HEK293 (cell line): ENCODE measurements at regions not wholly inside any gene's neighbourhood (a gene's known extent, or its start where the extent isn't known, plus 50 kb on each side); places are given as distances from the start of the nearest gene placed in this dataset.
A peak's percentile ranks its signal among the peaks of the same experiment; 100 is the strongest.

Experiments used
- CTCF ChIA-PET: fragments of 350-600 bp; formaldehyde crosslinking; extraction: SDS; loops from one replicate; lab custom pipeline; 2021; ENCODE audit warnings: antibody characterized with exemption; lab: Yijun Ruan, JAX
- POLR2A ChIA-PET: fragments of 300-600 bp; formaldehyde crosslinking; extraction: SDS; loops from one replicate; lab custom pipeline; 2020; ENCODE audit warnings: antibody characterized with exemption, inconsistent platforms; lab: Yijun Ruan, JAX
- H3K27ac ChIP-seq: fragments of 200-500 bp; sonication (Bioruptor generic); 2 replicates; pipeline ENCODE4 v1.5.1; 2014; ENCODE audit warnings: low read depth, low read length, control low read depth, inconsistent platforms; ENCODE audit errors: extremely low read depth
- H3K36me3 ChIP-seq, 2 experiments: fragments of 200-500 bp in 1 of 2; sonication (Bioruptor generic) in 1 of 2; 1 replicate in 1 of 2; 2 replicates in 1 of 2; pipeline ENCODE4 v1.5.1; 2014 to 2017; ENCODE audit warnings: inconsistent platforms in 2 of 2, low read length in 2 of 2; ENCODE audit not compliant: control insufficient read depth in 2 of 2, insufficient read depth in 1 of 2
- H3K4me1 ChIP-seq: fragments of 200-500 bp; sonication (Bioruptor generic); 2 replicates; pipeline ENCODE4 v1.5.1; 2014; ENCODE audit warnings: mild to moderate bottlenecking, low read length, inconsistent platforms; ENCODE audit not compliant: control insufficient read depth, insufficient read depth
- H3K4me3 ChIP-seq: 2 replicates; pipeline ENCODE4 v1.5.1; 2011; ENCODE audit warnings: low read depth, mild to moderate bottlenecking, control low read depth, low read length, moderate library complexity
- H3K9me3 ChIP-seq: fragments of 200-500 bp; sonication (Bioruptor generic); 2 replicates; pipeline ENCODE4 v1.5.1; 2014; ENCODE audit warnings: low read depth, low read length, inconsistent platforms; ENCODE audit not compliant: control insufficient read depth, insufficient read depth
- EGR2 ChIP-seq: fragments of 450-650 bp; formaldehyde crosslinking; IDR thresholded peaks from 2 replicates; pipeline ENCODE4 v1.5.1; 2016; ENCODE audit warnings: low read depth, missing biosample characterization, missing genetic modification characterization
- FEZF1 ChIP-seq: fragments of 450-650 bp; formaldehyde crosslinking; IDR thresholded peaks from 2 replicates; pipeline ENCODE4 v1.5.1; 2016; ENCODE audit warnings: missing biosample characterization, missing genetic modification characterization
- ZBTB6 ChIP-seq: fragments of 450-650 bp; formaldehyde crosslinking; IDR thresholded peaks from 2 replicates; pipeline ENCODE4 v1.5.1; 2017; ENCODE audit warnings: missing biosample characterization, missing genetic modification characterization
- ZFP41 ChIP-seq: fragments of 450-650 bp; formaldehyde crosslinking; IDR thresholded peaks from 2 replicates; pipeline ENCODE4 v1.5.1; 2016; ENCODE audit warnings: missing biosample characterization, missing genetic modification characterization, borderline replicate concordance
- ZNF148 ChIP-seq: fragments of 450-650 bp; formaldehyde crosslinking; IDR thresholded peaks from 2 replicates; pipeline ENCODE4 v1.5.0; 2017; ENCODE audit warnings: missing biosample characterization, missing genetic modification characterization, borderline replicate concordance
- ZNF155 ChIP-seq: fragments of 450-650 bp; formaldehyde crosslinking; IDR thresholded peaks from 2 replicates; pipeline ENCODE4 v1.5.1; 2016; ENCODE audit warnings: missing biosample characterization, missing genetic modification characterization
- ZNF16 ChIP-seq: fragments of 450-650 bp; formaldehyde crosslinking; IDR thresholded peaks from 2 replicates; pipeline ENCODE4 v1.5.1; 2016; ENCODE audit warnings: low read depth, missing biosample characterization, missing genetic modification characterization
- ZNF239 ChIP-seq: fragments of 450-650 bp; formaldehyde crosslinking; IDR thresholded peaks from 2 replicates; pipeline ENCODE4 v1.5.1; 2016; ENCODE audit warnings: missing biosample characterization, missing genetic modification characterization
- ZNF398 ChIP-seq: fragments of 450-650 bp; formaldehyde crosslinking; IDR thresholded peaks from 2 replicates; pipeline ENCODE4 v1.5.1; 2017; ENCODE audit warnings: missing biosample characterization, missing genetic modification characterization
- ZNF423 ChIP-seq: fragments of 450-650 bp; formaldehyde crosslinking; IDR thresholded peaks from 2 replicates; pipeline ENCODE4 v1.5.1; 2016; ENCODE audit warnings: missing biosample characterization, missing genetic modification characterization
- ZNF549 ChIP-seq: fragments of 450-650 bp; IDR thresholded peaks from 2 replicates; pipeline ENCODE4 v1.5.1; 2018; ENCODE audit warnings: missing biosample characterization, missing genetic modification characterization, mild to moderate bottlenecking, inconsistent platforms, moderate library complexity
- ZSCAN30 ChIP-seq: fragments of 450-650 bp; IDR thresholded peaks from 2 replicates; pipeline ENCODE4 v1.5.1; 2018; ENCODE audit warnings: missing biosample characterization, mild to moderate bottlenecking, missing genetic modification characterization, moderate library complexity
- TF ChIP-seq, protein P1 (sequence below): fragments of 450-650 bp; formaldehyde crosslinking; IDR thresholded peaks from 2 replicates; pipeline ENCODE4 v1.5.1; 2017; ENCODE audit warnings: missing biosample characterization, missing genetic modification characterization
- TF ChIP-seq, protein P2 (sequence below): fragments of 450-650 bp; formaldehyde crosslinking; IDR thresholded peaks from 2 replicates; pipeline ENCODE4 v1.5.1; 2016; ENCODE audit warnings: missing biosample characterization, missing genetic modification characterization
- TF ChIP-seq, protein P3 (sequence below): fragments of 450-650 bp; formaldehyde crosslinking; IDR thresholded peaks from 2 replicates; pipeline ENCODE4 v1.5.1; 2016; ENCODE audit warnings: missing biosample characterization, missing genetic modification characterization, borderline replicate concordance

GRCh38 chr4:101660607-101661006 is 129.9 kb upstream of the BANK1 start:
- no peak overlapping the region for H3K4me3 ChIP-seq
- TF ChIP-seq, protein P1, sequence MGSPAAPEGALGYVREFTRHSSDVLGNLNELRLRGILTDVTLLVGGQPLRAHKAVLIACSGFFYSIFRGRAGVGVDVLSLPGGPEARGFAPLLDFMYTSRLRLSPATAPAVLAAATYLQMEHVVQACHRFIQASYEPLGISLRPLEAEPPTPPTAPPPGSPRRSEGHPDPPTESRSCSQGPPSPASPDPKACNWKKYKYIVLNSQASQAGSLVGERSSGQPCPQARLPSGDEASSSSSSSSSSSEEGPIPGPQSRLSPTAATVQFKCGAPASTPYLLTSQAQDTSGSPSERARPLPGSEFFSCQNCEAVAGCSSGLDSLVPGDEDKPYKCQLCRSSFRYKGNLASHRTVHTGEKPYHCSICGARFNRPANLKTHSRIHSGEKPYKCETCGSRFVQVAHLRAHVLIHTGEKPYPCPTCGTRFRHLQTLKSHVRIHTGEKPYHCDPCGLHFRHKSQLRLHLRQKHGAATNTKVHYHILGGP = no peak
- 0 out of 2 replicates have a peak, but pooled peaks have one; percentile 21 for TF ChIP-seq ZNF549 (tag by site-specific recombination)
- TF ChIP-seq, all 188 proteins: peak for 1
- CTCF ChIA-PET = interaction anchor here (0.6 kb wide), 1 partner anchor 54 kb away, joined by 3 read pairs; no protein-coding TSS in a partner anchor
- no peaks in the 10 kb centered on the region for H3K36me3 ChIP-seq
- no peaks in the 10 kb centered on the region for H3K9me3 ChIP-seq
- POLR2A ChIA-PET = no interaction called here
- H3K4me1 ChIP-seq = no peaks in the 10 kb centered on the region
- no peak overlapping the region for H3K27ac ChIP-seq

GRCh38 chr4:101655857-101656256 is 134.7 kb upstream of the BANK1 start:
- TF ChIP-seq FEZF1 (tag by site-specific recombination) = no peak
- TF ChIP-seq, protein P2, sequence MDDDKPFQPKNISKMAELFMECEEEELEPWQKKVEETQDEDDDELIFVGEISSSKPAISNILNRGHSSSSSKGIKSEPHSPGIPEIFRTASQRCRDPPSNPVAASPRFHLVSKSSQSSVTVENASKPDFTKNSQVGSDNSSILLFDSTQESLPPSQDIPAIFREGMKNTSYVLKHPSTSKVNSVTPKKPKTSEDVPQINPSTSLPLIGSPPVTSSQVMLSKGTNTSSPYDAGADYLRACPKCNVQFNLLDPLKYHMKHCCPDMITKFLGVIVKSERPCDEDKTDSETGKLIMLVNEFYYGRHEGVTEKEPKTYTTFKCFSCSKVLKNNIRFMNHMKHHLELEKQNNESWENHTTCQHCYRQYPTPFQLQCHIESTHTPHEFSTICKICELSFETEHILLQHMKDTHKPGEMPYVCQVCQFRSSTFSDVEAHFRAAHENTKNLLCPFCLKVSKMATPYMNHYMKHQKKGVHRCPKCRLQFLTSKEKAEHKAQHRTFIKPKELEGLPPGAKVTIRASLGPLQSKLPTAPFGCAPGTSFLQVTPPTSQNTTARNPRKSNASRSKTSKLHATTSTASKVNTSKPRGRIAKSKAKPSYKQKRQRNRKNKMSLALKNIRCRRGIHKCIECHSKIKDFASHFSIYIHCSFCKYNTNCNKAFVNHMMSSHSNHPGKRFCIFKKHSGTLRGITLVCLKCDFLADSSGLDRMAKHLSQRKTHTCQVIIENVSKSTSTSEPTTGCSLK (tag by site-specific recombination) = no peak
- TF ChIP-seq ZNF155 = no peak
- TF ChIP-seq EGR2 (tag by site-specific recombination) = no peak
- TF ChIP-seq ZFP41 (tag by site-specific recombination) = no peak
- TF ChIP-seq ZSCAN30 (tag by site-specific recombination) = no peak
- no peak for TF ChIP-seq ZNF423 (tag by site-specific recombination)
- TF ChIP-seq ZNF16 (tag by site-specific recombination) = no peak
- TF ChIP-seq ZNF148 (tag by site-specific recombination) = no peak
- no peak for TF ChIP-seq ZNF398 (tag by site-specific recombination)
- CTCF ChIA-PET = no interaction called here
- H3K36me3 ChIP-seq = no peaks in the 10 kb centered on the region
- H3K27ac ChIP-seq = no peak overlapping the region
- POLR2A ChIA-PET = no interaction called here
- H3K4me3 ChIP-seq = no peak overlapping the region
- H3K9me3 ChIP-seq = no peaks in the 10 kb centered on the region
- H3K4me1 ChIP-seq = no peaks in the 10 kb centered on the region

- Histone ChIP-seq H3K4me3 (no peak overlapping the region), H3K9me3 (no peaks in the 10 kb centered on the region), H3K36me3 (no peaks in the 10 kb centered on the region), H3K4me1 (no peaks in the 10 kb centered on the region), H3K27ac (no peak overlapping the region)
- CTCF ChIA-PET = no interaction called here
- no peak for TF ChIP-seq ZBTB6 (tag by site-specific recombination)
- TF ChIP-seq ZNF239 (tag by site-specific recombination) = no peak
- TF ChIP-seq, protein P3, sequence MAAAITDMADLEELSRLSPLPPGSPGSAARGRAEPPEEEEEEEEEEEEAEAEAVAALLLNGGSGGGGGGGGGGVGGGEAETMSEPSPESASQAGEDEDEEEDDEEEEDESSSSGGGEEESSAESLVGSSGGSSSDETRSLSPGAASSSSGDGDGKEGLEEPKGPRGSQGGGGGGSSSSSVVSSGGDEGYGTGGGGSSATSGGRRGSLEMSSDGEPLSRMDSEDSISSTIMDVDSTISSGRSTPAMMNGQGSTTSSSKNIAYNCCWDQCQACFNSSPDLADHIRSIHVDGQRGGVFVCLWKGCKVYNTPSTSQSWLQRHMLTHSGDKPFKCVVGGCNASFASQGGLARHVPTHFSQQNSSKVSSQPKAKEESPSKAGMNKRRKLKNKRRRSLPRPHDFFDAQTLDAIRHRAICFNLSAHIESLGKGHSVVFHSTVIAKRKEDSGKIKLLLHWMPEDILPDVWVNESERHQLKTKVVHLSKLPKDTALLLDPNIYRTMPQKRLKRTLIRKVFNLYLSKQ (tag by site-specific recombination) = no peak
- POLR2A ChIA-PET = no interaction called here
Measured at GRCh38 chr4:101655005-101655404, 135.5 kb upstream of the BANK1 start.
